H1 (cell line): ENCODE measurements at regions not wholly inside any gene's neighbourhood (a gene's known extent, or its start where the extent isn't known, plus 50 kb on each side); places are given as distances from the start of the nearest gene placed in this dataset.

Experiments
- ASH2L ChIP-seq: fragments of 200-600, 300-600 bp; sonication (generic); IDR thresholded peaks from one replicate; pipeline ENCODE4 v1.7.1; 2017; ENCODE audit warnings: low read length
- ATF2 ChIP-seq: IDR thresholded peaks from 2 replicates; pipeline ENCODE4 v1.6.1; 2012; ENCODE audit warnings: low read length, inconsistent platforms
- ATF3 ChIP-seq: IDR thresholded peaks from 2 replicates; pipeline ENCODE4 v1.6.1; 2011; ENCODE audit warnings: low read depth, mild to moderate bottlenecking, low read length; ENCODE audit not compliant: insufficient read depth
- CBX5 ChIP-seq: fragments of 300-800, 300-1000 bp; sonication (generic); IDR thresholded peaks from 2 replicates; pipeline ENCODE4 v1.7.1; 2016; ENCODE audit warnings: antibody characterized with exemption, low read length, low read depth
- CREB1 ChIP-seq: IDR thresholded peaks from 2 replicates; pipeline ENCODE4 v1.6.1; 2012; ENCODE audit warnings: inconsistent platforms
- CTCF ChIP-seq, 3 experiments: IDR thresholded peaks; 1 replicate in 2 of 3; 2 replicates in 1 of 3; pipeline versions ENCODE4 v1.5.1 to v1.6.1; 2011; ENCODE audit warnings: low read length in 3 of 3, mild to moderate bottlenecking in 3 of 3, inconsistent platforms in 2 of 3, low read depth in 1 of 3, moderate library complexity in 1 of 3; ENCODE audit not compliant: insufficient read depth in 1 of 3; ENCODE audit errors: control extremely low read depth in 1 of 3
- E2F6 ChIP-seq: IDR thresholded peaks from 2 replicates; pipeline ENCODE4 v1.6.1; 2012; ENCODE audit warnings: inconsistent platforms
- EP300 ChIP-seq, 2 experiments: IDR thresholded peaks; 1 replicate in 1 of 2; 2 replicates in 1 of 2; pipeline ENCODE4 v1.6.1; 2011 to 2012; ENCODE audit warnings: low read depth in 2 of 2, low read length in 2 of 2, mild to moderate bottlenecking in 2 of 2, borderline replicate concordance in 1 of 2, inconsistent platforms in 1 of 2, moderate library complexity in 1 of 2
- GABPA ChIP-seq: IDR thresholded peaks from 2 replicates; pipeline ENCODE4 v1.6.1; 2011; ENCODE audit warnings: mild to moderate bottlenecking, low read length, moderate library complexity, borderline replicate concordance; ENCODE audit not compliant: insufficient read depth
- JUND ChIP-seq: IDR thresholded peaks from 2 replicates; pipeline ENCODE4 v1.6.1; 2011; ENCODE audit warnings: mild to moderate bottlenecking, improper control_type of control experiment, low read length
- MAFK ChIP-seq: IDR thresholded peaks from 2 replicates; pipeline ENCODE4 v1.6.1; 2012; ENCODE audit warnings: low read depth, mild to moderate bottlenecking, improper control_type of control experiment, low read length
- POLR2A ChIP-seq, 2 experiments: IDR thresholded peaks; 1 replicate in 1 of 2; 2 replicates in 1 of 2; pipeline ENCODE4 v1.6.1; 2011; ENCODE audit warnings: low read depth in 2 of 2, low read length in 2 of 2, mild to moderate bottlenecking in 2 of 2; ENCODE audit errors: control extremely low read depth in 1 of 2
- SP2 ChIP-seq: IDR thresholded peaks from 2 replicates; pipeline ENCODE4 v1.6.1; 2012; ENCODE audit warnings: mild to moderate bottlenecking, low read length, inconsistent platforms
- TAF7 ChIP-seq: optimal IDR thresholded peaks from 2 replicates; pipeline ENCODE3; 2011; ENCODE audit warnings: low read depth, mild to moderate bottlenecking, inconsistent platforms, low read length, moderate library complexity, borderline replicate concordance

GRCh38 chr6:126842769-126843168 is 275.7 kb upstream of the RSPO3 start (continued):
- TF ChIP-seq E2F6 (no peak), ASH2L (no peak), EP300 (IDR thresholded peaks at IDR 0.05; ENCODE audit: borderline replicate concordance in 1 of 2, low read depth in 2 of 2, low read length in 2 of 2) (no peak), CTCF (IDR thresholded peaks at IDR 0.05; ENCODE audit: control extremely low read depth in 1 of 3, insufficient read depth in 1 of 3, low read depth in 1 of 3, low read length in 3 of 3) (no peak), GABPA (no peak), POLR2A (IDR thresholded peaks at IDR 0.05; ENCODE audit: control extremely low read depth in 1 of 2, low read depth in 2 of 2, low read length in 2 of 2) (no peak), JUND (no peak), ATF2 (no peak), SP2 (no peak), MAFK (no peak), CBX5 (no peak), CREB1 (no peak), ATF3 (no peak), TAF7 (no peak)
